ENCODE measurements at regions not wholly inside any gene's neighbourhood (a gene's known extent, or its start where the extent isn't known, plus 50 kb on each side); places are given as distances from the start of the nearest gene placed in this dataset.

DNA sequence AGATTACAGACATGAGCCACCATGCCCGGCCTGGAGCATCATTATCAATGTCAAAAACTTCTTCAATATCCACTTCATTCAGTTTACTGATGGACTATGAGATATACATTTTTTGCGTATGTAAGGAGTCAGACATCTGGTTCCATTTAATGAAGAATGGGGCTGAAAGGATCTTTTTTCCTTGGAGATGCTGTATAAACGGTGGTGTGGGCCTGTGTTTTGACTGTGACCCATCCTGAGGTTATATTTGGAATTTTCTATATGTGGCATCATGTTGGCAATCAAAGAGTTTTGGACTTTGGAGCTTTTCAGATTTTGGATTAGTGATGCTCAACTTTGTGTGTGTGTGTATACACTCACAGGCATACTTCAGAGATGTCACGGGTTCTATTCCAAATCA lies 85.7 kb upstream of the FBXL17 start:
- no peaks in the 10 kb centered on the region for H3K9me3 ChIP-seq (replicated peaks; ENCODE audit: control insufficient read depth, insufficient read depth, low read length)
- no peaks in the 10 kb centered on the region for H4K20me1 ChIP-seq (replicated peaks; ENCODE audit: control insufficient read depth, extremely low read depth, insufficient read depth, low read length)
- H3K36me3 ChIP-seq (ENCODE audit: control insufficient read depth in 2 of 2, extremely low read depth in 1 of 2, insufficient read depth in 2 of 2, low read length in 2 of 2), result no peaks in the 10 kb centered on the region
- DNase-seq (ENCODE audit: low read depth, low spot score), result no peak
- BruUV-seq (replicated peaks), result no TSS peak
- no peaks in the 10 kb centered on the region for H3K27me3 ChIP-seq (ENCODE audit: control insufficient read depth in 2 of 2, insufficient read depth in 2 of 2, low read length in 2 of 2)
- no peak overlapping the region for H3K9ac ChIP-seq (replicated peaks; ENCODE audit: extremely low read depth, insufficient read depth, low read length)
- intact Hi-C loops (cut with micrococcal nuclease), result no loop called here
- ChIA-PET CTCF (no interaction called here), POLR2A (no interaction called here)
- no peak for FAIRE-seq
- H3K27ac ChIP-seq (ENCODE audit: insufficient read depth, low read depth, low read length), result no peak overlapping the region
- no peaks in the 10 kb centered on the region for H3K9me1 ChIP-seq (replicated peaks; ENCODE audit: control insufficient read depth, extremely low read depth, insufficient read depth, low read length)
- TF ChIP-seq JUN (IDR thresholded peaks at IDR 0.05; ENCODE audit: borderline replicate concordance, insufficient read depth, insufficient read length, low read depth) (no peak), GATA2 (IDR thresholded peaks at IDR 0.05; ENCODE audit: insufficient read depth, insufficient read length, low read depth, low read length) (no peak), MYC (IDR thresholded peaks at IDR 0.05; ENCODE audit: low read depth, low read length) (no peak), FOS (IDR thresholded peaks at IDR 0.05; ENCODE audit: borderline replicate concordance, insufficient read depth, low read length) (no peak), POLR2AphosphoS5 (IDR thresholded peaks at IDR 0.05; ENCODE audit: insufficient read depth, low read depth, low read length) (no peak), EZH2 (IDR thresholded peaks at IDR 0.05; ENCODE audit: borderline replicate concordance, low read depth, low read length, severe bottlenecking) (no peak), POLR2A (IDR thresholded peaks at IDR 0.05; ENCODE audit: low read depth, low read length) (no peak)
- TF ChIP-seq, protein P1, sequence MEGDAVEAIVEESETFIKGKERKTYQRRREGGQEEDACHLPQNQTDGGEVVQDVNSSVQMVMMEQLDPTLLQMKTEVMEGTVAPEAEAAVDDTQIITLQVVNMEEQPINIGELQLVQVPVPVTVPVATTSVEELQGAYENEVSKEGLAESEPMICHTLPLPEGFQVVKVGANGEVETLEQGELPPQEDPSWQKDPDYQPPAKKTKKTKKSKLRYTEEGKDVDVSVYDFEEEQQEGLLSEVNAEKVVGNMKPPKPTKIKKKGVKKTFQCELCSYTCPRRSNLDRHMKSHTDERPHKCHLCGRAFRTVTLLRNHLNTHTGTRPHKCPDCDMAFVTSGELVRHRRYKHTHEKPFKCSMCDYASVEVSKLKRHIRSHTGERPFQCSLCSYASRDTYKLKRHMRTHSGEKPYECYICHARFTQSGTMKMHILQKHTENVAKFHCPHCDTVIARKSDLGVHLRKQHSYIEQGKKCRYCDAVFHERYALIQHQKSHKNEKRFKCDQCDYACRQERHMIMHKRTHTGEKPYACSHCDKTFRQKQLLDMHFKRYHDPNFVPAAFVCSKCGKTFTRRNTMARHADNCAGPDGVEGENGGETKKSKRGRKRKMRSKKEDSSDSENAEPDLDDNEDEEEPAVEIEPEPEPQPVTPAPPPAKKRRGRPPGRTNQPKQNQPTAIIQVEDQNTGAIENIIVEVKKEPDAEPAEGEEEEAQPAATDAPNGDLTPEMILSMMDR (IDR thresholded peaks at IDR 0.05; ENCODE audit: extremely low read depth in 1 of 2, insufficient read depth in 1 of 2, low read depth in 1 of 2, low read length in 2 of 2), result no peak
- TF ChIP-seq, protein P2, sequence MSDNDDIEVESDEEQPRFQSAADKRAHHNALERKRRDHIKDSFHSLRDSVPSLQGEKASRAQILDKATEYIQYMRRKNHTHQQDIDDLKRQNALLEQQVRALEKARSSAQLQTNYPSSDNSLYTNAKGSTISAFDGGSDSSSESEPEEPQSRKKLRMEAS (IDR thresholded peaks at IDR 0.05; ENCODE audit: insufficient read depth, insufficient read length), result no peak
- H3K4me1 ChIP-seq (ENCODE audit: control insufficient read depth, extremely low read depth, insufficient read depth, low read length), result no peaks in the 10 kb centered on the region
- no peak overlapping the region for H2AFZ ChIP-seq (ENCODE audit: low read depth, low read length)
- dilution Hi-C loops (cut with MboI; ENCODE audit: extremely low pct_ligation_motif_present, low sequenced_read_pairs), result no loop called here
- H3K79me2 ChIP-seq (ENCODE audit: control insufficient read depth, insufficient read depth, low read length), result no peaks in the 10 kb centered on the region
- H3K4me2 ChIP-seq (ENCODE audit: insufficient read depth, low read length), result no peak overlapping the region
- no peak overlapping the region for H3K4me3 ChIP-seq (replicated peaks in 1 of 3; ENCODE audit: insufficient read depth in 1 of 3, low read depth in 1 of 3, low read length in 3 of 3)

Data from endothelial cell of umbilical vein (primary cell).